ENCODE measurements at regions not wholly inside any gene's neighbourhood (a gene's known extent, or its start where the extent isn't known, plus 50 kb on each side); places are given as distances from the start of the nearest gene placed in this dataset.

DNA sequence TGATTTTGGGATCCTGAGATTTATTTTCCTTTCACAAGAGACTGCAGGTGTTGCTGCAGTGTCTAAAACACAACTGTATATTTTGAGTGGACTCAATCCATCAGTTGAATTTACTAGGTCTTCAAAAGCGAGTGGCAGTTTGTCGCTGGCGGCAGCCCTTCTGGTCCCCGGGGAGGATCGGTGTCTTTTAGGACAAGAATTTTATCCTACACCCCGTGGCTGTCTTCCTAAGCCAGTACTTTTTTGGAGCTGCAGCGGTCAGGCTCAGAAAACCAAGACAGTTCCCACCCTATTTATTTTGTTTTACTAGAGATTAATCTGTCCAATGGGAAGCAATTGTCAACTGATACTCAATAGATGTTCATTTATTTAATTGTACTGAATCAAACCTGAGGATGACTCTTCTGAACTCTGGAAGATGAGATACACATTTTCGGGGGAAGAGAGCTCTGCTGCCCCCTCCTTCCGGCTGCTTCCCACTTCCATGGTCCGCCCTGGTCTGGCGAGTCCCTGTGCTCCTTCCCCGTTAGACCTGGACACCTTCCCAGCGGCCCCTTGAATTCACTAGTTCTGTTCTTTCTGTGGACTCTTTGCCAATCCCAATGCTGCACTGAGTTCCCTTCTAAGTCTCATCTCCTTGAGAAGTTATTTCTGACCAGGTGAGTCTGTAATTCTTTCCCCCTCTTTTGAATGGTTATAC is 90.6 kb downstream of the ERMARD start:
- no peak for DNase-seq (ENCODE audit: low read depth)
- TF ChIP-seq, protein P1, sequence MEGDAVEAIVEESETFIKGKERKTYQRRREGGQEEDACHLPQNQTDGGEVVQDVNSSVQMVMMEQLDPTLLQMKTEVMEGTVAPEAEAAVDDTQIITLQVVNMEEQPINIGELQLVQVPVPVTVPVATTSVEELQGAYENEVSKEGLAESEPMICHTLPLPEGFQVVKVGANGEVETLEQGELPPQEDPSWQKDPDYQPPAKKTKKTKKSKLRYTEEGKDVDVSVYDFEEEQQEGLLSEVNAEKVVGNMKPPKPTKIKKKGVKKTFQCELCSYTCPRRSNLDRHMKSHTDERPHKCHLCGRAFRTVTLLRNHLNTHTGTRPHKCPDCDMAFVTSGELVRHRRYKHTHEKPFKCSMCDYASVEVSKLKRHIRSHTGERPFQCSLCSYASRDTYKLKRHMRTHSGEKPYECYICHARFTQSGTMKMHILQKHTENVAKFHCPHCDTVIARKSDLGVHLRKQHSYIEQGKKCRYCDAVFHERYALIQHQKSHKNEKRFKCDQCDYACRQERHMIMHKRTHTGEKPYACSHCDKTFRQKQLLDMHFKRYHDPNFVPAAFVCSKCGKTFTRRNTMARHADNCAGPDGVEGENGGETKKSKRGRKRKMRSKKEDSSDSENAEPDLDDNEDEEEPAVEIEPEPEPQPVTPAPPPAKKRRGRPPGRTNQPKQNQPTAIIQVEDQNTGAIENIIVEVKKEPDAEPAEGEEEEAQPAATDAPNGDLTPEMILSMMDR (IDR thresholded peaks at IDR 0.05; ENCODE audit: insufficient read depth, low read depth, low read length, missing control alignments) = no peak
- H3K4me3 ChIP-seq (ENCODE audit: low read length) = no peak overlapping the region

DNA sequence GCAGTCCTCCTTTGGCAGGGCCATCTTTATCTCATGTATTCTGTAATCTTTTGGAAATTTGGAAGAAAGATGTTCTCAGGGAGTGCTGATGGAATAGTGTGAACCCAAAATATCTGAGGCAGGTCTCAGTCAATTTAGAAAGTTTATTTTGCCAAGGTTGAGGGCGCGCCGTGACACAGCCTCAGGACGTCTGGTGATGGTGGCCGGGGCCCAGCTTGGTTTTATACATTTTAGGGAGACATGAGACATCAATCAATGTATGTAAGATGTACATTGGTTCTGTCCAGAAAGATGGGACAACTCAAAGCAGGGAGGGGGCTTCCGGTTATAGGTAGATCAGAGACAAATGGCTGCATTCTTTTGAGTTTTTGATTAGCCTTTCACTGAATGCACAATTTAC is 89.8 kb downstream of the ERMARD start:
- no peak overlapping the region for H3K4me3 ChIP-seq (ENCODE audit: low read length)
- TF ChIP-seq, protein P1 (IDR thresholded peaks at IDR 0.05; ENCODE audit: insufficient read depth, low read depth, low read length, missing control alignments) = no peak
- DNase-seq (ENCODE audit: low read depth) = no peak

DNA sequence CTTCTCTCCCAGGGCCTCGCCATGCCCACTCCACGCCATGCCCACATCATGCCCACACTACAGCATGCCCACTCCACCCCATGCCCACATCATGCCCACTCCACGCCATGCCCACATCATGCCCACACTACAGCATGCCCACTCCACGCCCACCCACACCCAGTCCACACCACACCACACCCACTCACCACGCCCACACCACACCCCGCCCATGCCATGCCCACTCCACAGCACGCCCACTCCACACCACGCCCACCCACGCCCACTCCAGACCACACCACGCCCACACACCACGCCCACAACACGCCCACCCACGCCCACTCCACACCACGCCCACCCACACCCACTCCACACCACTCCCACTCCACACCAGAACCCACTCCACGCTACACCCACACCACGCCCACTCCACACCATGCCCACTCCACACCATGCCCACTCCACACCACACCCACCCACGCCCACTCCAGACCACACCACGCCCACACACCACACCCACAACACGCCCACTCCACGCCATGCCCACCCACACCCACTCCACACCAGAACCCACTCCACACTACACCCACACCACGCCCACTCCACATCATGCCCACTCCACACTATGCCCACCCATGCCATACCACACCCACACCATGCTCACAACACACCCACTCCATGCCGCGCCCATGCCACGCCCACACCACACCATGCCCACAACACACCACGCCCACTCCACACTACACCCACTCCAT is 88.6 kb downstream of the ERMARD start:
- TF ChIP-seq, protein P1 (IDR thresholded peaks at IDR 0.05; ENCODE audit: insufficient read depth, low read depth, low read length, missing control alignments) = no peak
- no peak for DNase-seq (ENCODE audit: low read depth)
- H3K4me3 ChIP-seq (ENCODE audit: low read length) = no peak overlapping the region

DNA sequence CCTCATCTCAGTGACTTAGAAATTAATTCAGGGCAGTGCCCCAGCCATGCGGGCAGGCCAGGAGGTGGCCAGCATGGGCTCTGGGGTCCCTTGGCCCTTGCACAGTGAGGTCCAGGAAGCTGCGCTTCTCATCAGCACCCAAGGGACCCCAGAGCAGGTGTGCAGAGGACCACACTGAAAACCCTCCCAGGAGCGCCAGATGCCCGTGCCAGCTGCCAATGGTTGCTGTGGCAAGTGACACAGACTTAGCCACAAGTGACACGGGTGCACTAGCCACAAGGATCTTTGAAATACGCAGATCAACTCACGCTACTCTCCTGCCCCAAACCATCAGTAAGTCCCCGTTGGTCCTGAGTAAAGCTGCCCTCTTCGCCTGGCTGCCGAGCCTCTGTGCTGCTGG is 88.1 kb downstream of the ERMARD start:
- no peak for DNase-seq (ENCODE audit: low read depth)
- H3K4me3 ChIP-seq (ENCODE audit: low read length) = no peak overlapping the region
- TF ChIP-seq, protein P1 (IDR thresholded peaks at IDR 0.05; ENCODE audit: insufficient read depth, low read depth, low read length, missing control alignments) = no peak

DNA sequence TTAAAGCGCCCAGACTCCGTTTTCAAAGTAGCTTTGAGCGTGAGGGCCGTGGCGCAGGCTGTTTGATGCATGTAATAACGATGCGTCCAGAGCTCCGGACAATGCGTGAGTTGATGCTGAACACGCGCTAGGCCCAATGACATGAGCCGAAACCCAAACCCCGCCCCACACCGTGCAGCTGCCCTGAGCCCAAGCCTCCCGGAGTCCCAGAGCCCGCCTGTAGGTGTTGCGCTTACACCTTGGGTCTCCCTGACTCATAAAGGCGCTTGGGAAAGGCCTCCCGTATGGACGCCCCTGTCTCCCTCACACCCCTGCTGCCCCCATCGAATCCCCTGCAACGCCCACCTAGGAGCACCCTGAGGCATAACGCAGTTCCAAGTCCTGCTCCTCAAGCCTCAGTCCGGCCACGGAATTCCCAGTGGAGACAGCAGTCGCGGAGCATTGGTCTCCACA is 87.6 kb downstream of the ERMARD start:
- TF ChIP-seq, protein P1 (IDR thresholded peaks at IDR 0.05; ENCODE audit: insufficient read depth, low read depth, low read length, missing control alignments) = no peak
- no peak for DNase-seq (ENCODE audit: low read depth)
- no peak overlapping the region for H3K4me3 ChIP-seq (ENCODE audit: low read length)

DNA sequence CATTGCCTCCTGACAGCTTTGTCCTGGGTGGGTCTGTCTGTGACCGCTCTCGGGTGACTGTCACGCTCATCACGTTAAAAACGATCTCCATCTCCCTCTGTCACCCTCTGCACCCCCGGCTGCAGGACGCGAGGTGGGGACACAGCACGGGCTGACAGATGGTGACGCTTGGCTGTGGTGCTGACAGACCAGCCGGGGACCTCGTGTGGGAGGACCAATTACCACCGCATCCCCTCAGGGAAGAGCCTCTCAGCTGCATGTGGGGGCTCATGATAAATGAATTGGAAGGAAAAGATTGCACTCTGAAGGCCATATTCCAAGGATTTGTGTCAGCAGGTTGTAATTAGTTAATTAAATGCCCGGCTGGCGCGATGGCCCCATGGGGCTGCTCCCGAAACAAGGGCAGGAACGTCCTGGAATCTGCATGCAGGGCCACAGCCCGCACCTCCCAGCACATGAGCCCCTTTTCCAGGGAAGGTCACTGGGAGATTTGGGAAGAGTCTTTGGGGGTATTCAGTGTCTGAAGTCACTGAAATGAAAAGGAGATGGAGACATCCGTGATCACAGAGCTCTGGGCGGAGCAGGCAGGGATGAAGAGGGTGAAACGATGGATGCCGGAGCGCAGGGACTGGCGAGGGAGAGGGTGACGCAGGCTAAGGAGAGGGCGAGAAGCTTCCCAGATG is 87.1 kb downstream of the ERMARD start:
- TF ChIP-seq, protein P1 (IDR thresholded peaks at IDR 0.05; ENCODE audit: insufficient read depth, low read depth, low read length, missing control alignments) = no peak
- H3K4me3 ChIP-seq (ENCODE audit: low read length) = no peak overlapping the region
- DNase-seq (ENCODE audit: low read depth) = no peak

Measured in epithelial cell of esophagus (primary cell).